ENCODE measurements at regions not wholly inside any gene's neighbourhood (a gene's known extent, or its start where the extent isn't known, plus 50 kb on each side); places are given as distances from the start of the nearest gene placed in this dataset.

DNA sequence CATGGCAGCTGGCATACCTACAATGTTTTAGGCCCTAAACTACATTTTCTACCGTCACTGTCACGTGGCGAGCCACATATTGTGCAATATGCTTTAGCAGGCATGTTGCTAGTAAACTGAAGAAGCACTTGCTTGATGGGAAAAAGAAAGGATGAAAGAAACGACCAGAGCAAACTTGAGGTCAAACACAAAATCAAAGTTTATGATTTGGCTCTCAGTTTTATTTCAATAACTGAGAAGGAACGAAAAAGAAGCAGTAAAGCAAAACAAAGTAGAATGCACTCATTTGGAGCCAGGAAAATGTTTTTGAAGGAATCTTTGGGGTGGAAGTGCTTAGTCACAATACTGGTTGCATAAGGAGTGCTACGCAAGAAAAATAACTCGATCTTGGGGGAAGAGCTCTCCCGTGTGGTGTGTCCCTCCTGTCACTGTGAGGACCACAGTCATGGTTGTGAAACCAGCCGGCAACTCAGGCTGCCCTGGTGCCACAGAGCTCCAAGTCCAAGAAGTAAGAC, 349.8 kb downstream of the RBM43 start:
- no peak overlapping the region for H3K27ac ChIP-seq (ENCODE audit: low read length)
- H3K9me3 ChIP-seq (ENCODE audit: control insufficient read depth, low read depth, low read length) = no peaks in the 10 kb centered on the region
- no peak overlapping the region for H3K4me3 ChIP-seq (ENCODE audit: low read length)
- no peaks in the 10 kb centered on the region for H3K27me3 ChIP-seq (ENCODE audit: control insufficient read depth, insufficient read depth, low read length)
- no peak overlapping the region for H3K9ac ChIP-seq (ENCODE audit: low read length)
- no peaks in the 10 kb centered on the region for H3K36me3 ChIP-seq (ENCODE audit: control insufficient read depth, low read depth, low read length)
- peaks cover 11% of the 10 kb centered on the region for H3K4me1 ChIP-seq (ENCODE audit: control insufficient read depth, low read depth, low read length)

- no peak overlapping the region for H3K9ac ChIP-seq (ENCODE audit: low read length)
- H3K4me1 ChIP-seq (ENCODE audit: control insufficient read depth, low read depth, low read length) = peaks cover 11% of the 10 kb centered on the region
- no peaks in the 10 kb centered on the region for H3K9me3 ChIP-seq (ENCODE audit: control insufficient read depth, low read depth, low read length)
- no peak overlapping the region for H3K27ac ChIP-seq (ENCODE audit: low read length)
- H3K27me3 ChIP-seq (ENCODE audit: control insufficient read depth, insufficient read depth, low read length) = no peaks in the 10 kb centered on the region
- no peaks in the 10 kb centered on the region for H3K36me3 ChIP-seq (ENCODE audit: control insufficient read depth, low read depth, low read length)
- H3K4me3 ChIP-seq (ENCODE audit: low read length) = no peak overlapping the region
These were observed 352.1 kb downstream of the RBM43 start for GRCh38 chr2:150909613-150910012.

DNA sequence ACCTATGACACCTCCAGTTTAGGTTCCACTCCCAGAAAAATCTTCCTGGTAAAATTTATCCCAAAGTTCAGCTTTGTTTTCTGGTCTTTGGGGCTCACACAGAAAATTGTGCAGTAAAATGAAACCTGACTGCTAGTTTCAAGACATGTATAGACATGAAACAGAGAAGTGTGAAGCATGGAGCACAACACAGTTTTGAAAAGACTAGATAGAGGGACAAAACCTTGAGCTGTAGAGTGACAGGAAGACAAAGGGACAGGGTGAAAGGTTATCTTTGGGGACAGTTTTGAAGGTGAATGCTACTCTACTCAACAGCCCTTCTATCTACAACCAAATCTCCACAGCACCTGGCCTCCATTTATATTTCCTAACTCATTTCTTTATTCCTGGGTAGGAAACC, 352.6 kb downstream of the RBM43 start:
- Histone ChIP-seq H3K27me3 (ENCODE audit: control insufficient read depth, insufficient read depth, low read length) (no peaks in the 10 kb centered on the region), H3K9me3 (ENCODE audit: control insufficient read depth, low read depth, low read length) (no peaks in the 10 kb centered on the region), H3K27ac (ENCODE audit: low read length) (no peak overlapping the region)

GRCh38 chr2:150907466-150907865, 354.2 kb downstream of the RBM43 start:
- H3K4me1 ChIP-seq (ENCODE audit: control insufficient read depth, low read depth, low read length) = peaks cover 11% of the 10 kb centered on the region
- H3K4me3 ChIP-seq (ENCODE audit: low read length) = no peak overlapping the region
- H3K36me3 ChIP-seq (ENCODE audit: control insufficient read depth, low read depth, low read length) = no peaks in the 10 kb centered on the region
- no peaks in the 10 kb centered on the region for H3K27me3 ChIP-seq (ENCODE audit: control insufficient read depth, insufficient read depth, low read length)
- no peaks in the 10 kb centered on the region for H3K9me3 ChIP-seq (ENCODE audit: control insufficient read depth, low read depth, low read length)
- H3K27ac ChIP-seq (ENCODE audit: low read length) = no peak overlapping the region
- H3K9ac ChIP-seq (ENCODE audit: low read length) = no peak overlapping the region

More for the DNA sequence above, 352.6 kb downstream of the RBM43 start:
- no peak overlapping the region for H3K9ac ChIP-seq (ENCODE audit: low read length)
- peaks cover 11% of the 10 kb centered on the region for H3K4me1 ChIP-seq (ENCODE audit: control insufficient read depth, low read depth, low read length)
- no peak overlapping the region for H3K4me3 ChIP-seq (ENCODE audit: low read length)
- no peaks in the 10 kb centered on the region for H3K36me3 ChIP-seq (ENCODE audit: control insufficient read depth, low read depth, low read length)

GRCh38 chr2:150903461-150903860, 358.2 kb downstream of the RBM43 start:
- Histone ChIP-seq H3K27ac (ENCODE audit: low read length) (no peak overlapping the region), H3K4me1 (ENCODE audit: control insufficient read depth, low read depth, low read length) (no peaks in the 10 kb centered on the region), H3K9ac (ENCODE audit: low read length) (no peak overlapping the region), H3K36me3 (ENCODE audit: control insufficient read depth, low read depth, low read length) (no peaks in the 10 kb centered on the region), H3K27me3 (ENCODE audit: control insufficient read depth, insufficient read depth, low read length) (no peaks in the 10 kb centered on the region), H3K9me3 (ENCODE audit: control insufficient read depth, low read depth, low read length) (peaks cover 8% of the 10 kb centered on the region), H3K4me3 (ENCODE audit: low read length) (no peak overlapping the region)

DNA sequence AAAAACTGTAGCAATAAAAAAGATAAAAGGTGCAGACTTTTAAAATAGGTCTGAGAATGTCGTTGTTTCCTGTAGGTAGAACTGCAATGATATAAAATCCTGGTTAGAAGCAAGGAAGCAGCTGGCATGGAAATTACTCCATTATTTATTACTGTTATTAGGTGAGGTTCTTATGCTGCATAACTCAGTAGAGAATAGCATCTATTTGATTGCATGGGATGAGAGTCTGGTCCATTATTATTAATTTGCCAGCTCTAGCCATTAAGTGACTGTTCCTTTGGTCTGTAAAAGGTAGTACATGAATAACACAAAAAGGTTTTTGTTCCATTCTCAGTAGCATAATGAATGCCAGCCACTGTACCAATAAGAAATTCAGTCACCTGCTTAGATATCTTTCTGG, 358.6 kb downstream of the RBM43 start:
- Histone ChIP-seq H3K27ac (ENCODE audit: low read length) (no peak overlapping the region), H3K4me1 (ENCODE audit: control insufficient read depth, low read depth, low read length) (no peaks in the 10 kb centered on the region), H3K9ac (ENCODE audit: low read length) (no peak overlapping the region), H3K4me3 (ENCODE audit: low read length) (no peak overlapping the region), H3K27me3 (ENCODE audit: control insufficient read depth, insufficient read depth, low read length) (no peaks in the 10 kb centered on the region), H3K9me3 (ENCODE audit: control insufficient read depth, low read depth, low read length) (peaks cover 8% of the 10 kb centered on the region), H3K36me3 (ENCODE audit: control insufficient read depth, low read depth, low read length) (no peaks in the 10 kb centered on the region)

DNA sequence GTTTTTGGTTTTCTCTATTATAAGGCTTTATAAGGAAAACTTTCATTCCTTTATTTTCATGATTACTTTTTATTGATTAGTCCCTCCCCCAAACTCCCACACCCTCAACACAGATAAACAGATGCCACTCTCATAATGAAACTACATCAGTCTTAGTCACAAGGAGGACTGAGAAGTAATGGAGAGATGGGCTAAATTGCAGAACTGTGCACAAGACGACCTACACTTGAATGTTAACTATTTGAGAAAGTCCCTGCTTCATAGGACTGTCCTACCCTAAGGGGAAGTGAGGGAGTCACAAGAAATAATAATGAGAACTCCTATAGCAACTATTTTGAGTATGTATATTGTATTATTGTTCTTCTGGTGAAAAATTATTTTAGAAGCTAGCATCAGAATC, 360.8 kb downstream of the RBM43 start:
- no peaks in the 10 kb centered on the region for H3K4me1 ChIP-seq (ENCODE audit: control insufficient read depth, low read depth, low read length)
- no peak overlapping the region for H3K27ac ChIP-seq (ENCODE audit: low read length)
- H3K9me3 ChIP-seq (ENCODE audit: control insufficient read depth, low read depth, low read length) = peaks cover 8% of the 10 kb centered on the region
- no peaks in the 10 kb centered on the region for H3K27me3 ChIP-seq (ENCODE audit: control insufficient read depth, insufficient read depth, low read length)
- no peak overlapping the region for H3K4me3 ChIP-seq (ENCODE audit: low read length)
- no peak overlapping the region for H3K9ac ChIP-seq (ENCODE audit: low read length)
- no peaks in the 10 kb centered on the region for H3K36me3 ChIP-seq (ENCODE audit: control insufficient read depth, low read depth, low read length)

DNA sequence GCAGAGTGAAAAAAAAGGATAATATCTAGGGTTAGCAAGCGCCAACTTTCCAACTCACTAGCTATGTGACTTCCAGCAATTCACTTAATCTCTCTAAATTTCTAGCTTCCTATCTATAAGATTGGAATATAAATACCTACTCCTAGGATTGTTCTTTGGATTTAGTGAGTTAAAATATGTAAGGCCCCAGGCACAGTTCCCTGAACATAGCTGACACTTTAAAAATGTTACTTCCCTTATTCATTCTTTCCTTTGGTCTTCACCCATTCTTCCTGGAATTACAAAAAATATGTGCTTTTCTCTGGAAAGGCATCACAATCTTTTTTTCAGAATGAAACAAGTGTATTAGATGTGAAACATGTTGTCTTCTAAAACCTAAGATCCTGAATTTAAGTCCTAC, 365.7 kb downstream of the RBM43 start:
- H3K27ac ChIP-seq (ENCODE audit: low read length) = no peak overlapping the region
- H3K4me3 ChIP-seq (ENCODE audit: low read length) = no peak overlapping the region
- H3K27me3 ChIP-seq (ENCODE audit: control insufficient read depth, insufficient read depth, low read length) = no peaks in the 10 kb centered on the region
- H3K4me1 ChIP-seq (ENCODE audit: control insufficient read depth, low read depth, low read length) = no peaks in the 10 kb centered on the region
- H3K9me3 ChIP-seq (ENCODE audit: control insufficient read depth, low read depth, low read length) = peaks cover 8% of the 10 kb centered on the region
- no peaks in the 10 kb centered on the region for H3K36me3 ChIP-seq (ENCODE audit: control insufficient read depth, low read depth, low read length)
- H3K9ac ChIP-seq (ENCODE audit: low read length) = no peak overlapping the region

- Histone ChIP-seq H3K27ac (ENCODE audit: low read length) (no peak overlapping the region), H3K4me3 (ENCODE audit: low read length) (no peak overlapping the region), H3K36me3 (ENCODE audit: control insufficient read depth, low read depth, low read length) (no peaks in the 10 kb centered on the region), H3K4me1 (ENCODE audit: control insufficient read depth, low read depth, low read length) (no peaks in the 10 kb centered on the region), H3K9ac (ENCODE audit: low read length) (no peak overlapping the region), H3K27me3 (ENCODE audit: control insufficient read depth, insufficient read depth, low read length) (no peaks in the 10 kb centered on the region), H3K9me3 (ENCODE audit: control insufficient read depth, low read depth, low read length) (no peaks in the 10 kb centered on the region)
These were observed 372.5 kb downstream of the RBM43 start for GRCh38 chr2:150889141-150889540.

- Histone ChIP-seq H3K36me3 (ENCODE audit: control insufficient read depth, low read depth, low read length) (no peaks in the 10 kb centered on the region), H3K4me1 (ENCODE audit: control insufficient read depth, low read depth, low read length) (no peaks in the 10 kb centered on the region), H3K27me3 (ENCODE audit: control insufficient read depth, insufficient read depth, low read length) (no peaks in the 10 kb centered on the region), H3K9me3 (ENCODE audit: control insufficient read depth, low read depth, low read length) (no peaks in the 10 kb centered on the region), H3K9ac (ENCODE audit: low read length) (no peak overlapping the region), H3K4me3 (ENCODE audit: low read length) (no peak overlapping the region), H3K27ac (ENCODE audit: low read length) (no peak overlapping the region)
These were observed 373.3 kb downstream of the RBM43 start for GRCh38 chr2:150888337-150888736.

GRCh38 chr2:150887926-150888325, 373.7 kb downstream of the RBM43 start:
- no peaks in the 10 kb centered on the region for H3K27me3 ChIP-seq (ENCODE audit: control insufficient read depth, insufficient read depth, low read length)
- H3K4me3 ChIP-seq (ENCODE audit: low read length) = no peak overlapping the region
- H3K27ac ChIP-seq (ENCODE audit: low read length) = no peak overlapping the region
- H3K9me3 ChIP-seq (ENCODE audit: control insufficient read depth, low read depth, low read length) = no peaks in the 10 kb centered on the region
- H3K9ac ChIP-seq (ENCODE audit: low read length) = no peak overlapping the region
- H3K36me3 ChIP-seq (ENCODE audit: control insufficient read depth, low read depth, low read length) = no peaks in the 10 kb centered on the region
- no peaks in the 10 kb centered on the region for H3K4me1 ChIP-seq (ENCODE audit: control insufficient read depth, low read depth, low read length)

- Histone ChIP-seq H3K27me3 (ENCODE audit: control insufficient read depth, insufficient read depth, low read length) (no peaks in the 10 kb centered on the region), H3K9me3 (ENCODE audit: control insufficient read depth, low read depth, low read length) (no peaks in the 10 kb centered on the region), H3K27ac (ENCODE audit: low read length) (no peak overlapping the region), H3K4me3 (ENCODE audit: low read length) (no peak overlapping the region), H3K4me1 (ENCODE audit: control insufficient read depth, low read depth, low read length) (no peaks in the 10 kb centered on the region), H3K9ac (ENCODE audit: low read length) (no peak overlapping the region), H3K36me3 (ENCODE audit: control insufficient read depth, low read depth, low read length) (no peaks in the 10 kb centered on the region)
These were observed 375.8 kb downstream of the RBM43 start for GRCh38 chr2:150885774-150886386.
